Naive thymus-derived CD4-positive, alpha-beta T cell (primary cell): ENCODE measurements at regions not wholly inside any gene's neighbourhood (a gene's known extent, or its start where the extent isn't known, plus 50 kb on each side); places are given as distances from the start of the nearest gene placed in this dataset.

ENCODE experiments used
- ATAC-seq: fragments of 150-1000 bp; cut with Tn5 transposase; 2 replicates; pipeline ENCODE4 v1.10.0; 2021; ENCODE audit warnings: mild to moderate bottlenecking, moderate library complexity
- CTCF ChIA-PET: fragments of 350-600 bp; sonication (Branson Sonifier 250); formaldehyde crosslinking; loops from one replicate; lab custom pipeline; 2021; ENCODE audit warnings: antibody characterized with exemption; lab: Charles Lee
- POLR2A ChIA-PET: fragments of 350-600 bp; sonication (Branson Sonifier 250); formaldehyde crosslinking; loops from one replicate; lab custom pipeline; 2021; ENCODE audit warnings: antibody characterized with exemption, inconsistent platforms; lab: Charles Lee
- DNase-seq, 9 donors: peaks; one replicate each; pipeline versions ENCODE4 v3.0.0 to v3.0.0-alpha.2; 2020 to 2022; ENCODE audit warnings: mixed read lengths in 1 of 9
- H3K27ac ChIP-seq: one replicate; pipeline ENCODE4 v1.7.0; 2013; ENCODE audit warnings: mild to moderate bottlenecking, low read depth, low read length, moderate library complexity
- H3K27me3 ChIP-seq, 2 donors: one replicate each; pipeline ENCODE4 v1.7.0; 2013; ENCODE audit warnings: low read length in 2 of 2, mild to moderate bottlenecking in 2 of 2, moderate library complexity in 2 of 2; ENCODE audit not compliant: control insufficient read depth in 2 of 2, insufficient read depth in 2 of 2
- H3K36me3 ChIP-seq, 3 experiments: 1 replicate in 2 of 3; 2 replicates in 1 of 3; pipeline ENCODE4 v1.7.0; 2013; ENCODE audit warnings: low read length in 3 of 3, mild to moderate bottlenecking in 3 of 3, moderate library complexity in 1 of 3; ENCODE audit not compliant: insufficient read depth in 3 of 3, control insufficient read depth in 2 of 3
- H3K4me1 ChIP-seq, 2 donors: one replicate each; pipeline ENCODE4 v1.7.0; 2013; ENCODE audit warnings: low read length in 2 of 2, mild to moderate bottlenecking in 2 of 2, moderate library complexity in 1 of 2; ENCODE audit not compliant: control insufficient read depth in 2 of 2, insufficient read depth in 2 of 2
- H3K4me3 ChIP-seq: 2 replicates; pipeline ENCODE4 v1.7.0; 2013; ENCODE audit warnings: mild to moderate bottlenecking, low read length
- H3K9me3 ChIP-seq, 3 experiments: 1 replicate in 2 of 3; 2 replicates in 1 of 3; pipeline ENCODE4 v1.7.0; 2013; ENCODE audit warnings: low read length in 3 of 3; ENCODE audit not compliant: control insufficient read depth in 2 of 3
- H3K27ac Mint-ChIP-seq, 9 donors: one replicate each; pipeline ENCODE4 v1.8.0; 2020 to 2022; ENCODE audit warnings: mixed read lengths in 9 of 9, mild to moderate bottlenecking in 8 of 9, moderate library complexity in 5 of 9, inconsistent platforms in 2 of 9
- H3K27me3 Mint-ChIP-seq, 5 donors: one replicate each; pipeline ENCODE4 v1.8.0; 2021 to 2022; ENCODE audit warnings: mixed read lengths in 5 of 5, mild to moderate bottlenecking in 1 of 5
- H3K36me3 Mint-ChIP-seq, 5 donors: one replicate each; pipeline ENCODE4 v1.8.0; 2020 to 2022; ENCODE audit warnings: mixed read lengths in 5 of 5, mild to moderate bottlenecking in 3 of 5, inconsistent platforms in 1 of 5
- H3K4me1 Mint-ChIP-seq, 7 donors: one replicate each; pipeline ENCODE4 v1.8.0; 2020 to 2022; ENCODE audit warnings: mixed read lengths in 7 of 7, mild to moderate bottlenecking in 3 of 7, inconsistent platforms in 1 of 7
- H3K4me3 Mint-ChIP-seq, 10 donors: one replicate each; pipeline ENCODE4 v1.8.0; 2020 to 2022; ENCODE audit warnings: mild to moderate bottlenecking in 10 of 10, mixed read lengths in 10 of 10, moderate library complexity in 6 of 10, inconsistent platforms in 2 of 10
- H3K9me3 Mint-ChIP-seq, 11 donors: one replicate each; pipeline ENCODE4 v1.8.0; 2020 to 2022; ENCODE audit warnings: mixed read lengths in 11 of 11, mild to moderate bottlenecking in 4 of 11, inconsistent platforms in 1 of 11, moderate library complexity in 1 of 11
- intact Hi-C, 2 donors: fragments of 100-400 bp; cut with micrococcal nuclease; formaldehyde crosslinking; loops; one replicate each; pipeline ENCODE4 v1.15.1; 2023

- no peaks in the 10 kb centered on the region for H3K9me3 ChIP-seq
- no peaks in the 10 kb centered on the region for H3K36me3 Mint-ChIP-seq
- no peaks in the 10 kb centered on the region for H3K4me1 ChIP-seq
- H3K27ac Mint-ChIP-seq = no peak overlapping the region
- CTCF ChIA-PET = no interaction called here
- H3K9me3 Mint-ChIP-seq = peaks cover 0 to 10% (median 2%) of the 10 kb centered on the region in 11 donors
- no peaks in the 10 kb centered on the region for H3K27me3 ChIP-seq
- POLR2A ChIA-PET = no interaction called here
- ATAC-seq = no peak
- H3K27me3 Mint-ChIP-seq = no peaks in the 10 kb centered on the region
- no peak overlapping the region for H3K4me3 Mint-ChIP-seq
- no peak for DNase-seq
- H3K4me3 ChIP-seq = no peak overlapping the region
- H3K36me3 ChIP-seq = no peaks in the 10 kb centered on the region
- intact Hi-C loops = no loop called here
- no peak overlapping the region for H3K27ac ChIP-seq
- H3K4me1 Mint-ChIP-seq = no peaks in the 10 kb centered on the region
Observed at GRCh38 chr3:99352811-99353210, 285.6 kb upstream of the COL8A1 start.

GRCh38 chr3:99351122-99351521 is 287.3 kb upstream of the COL8A1 start:
- Histone ChIP-seq H3K27me3 (no peaks in the 10 kb centered on the region), H3K4me1 (no peaks in the 10 kb centered on the region), H3K9me3 (no peaks in the 10 kb centered on the region), H3K4me3 (no peak overlapping the region), H3K27ac (no peak overlapping the region), H3K36me3 (no peaks in the 10 kb centered on the region)
- DNase-seq = no peak
- H3K27ac Mint-ChIP-seq = no peak overlapping the region
- H3K4me1 Mint-ChIP-seq = no peaks in the 10 kb centered on the region
- H3K27me3 Mint-ChIP-seq = no peaks in the 10 kb centered on the region
- POLR2A ChIA-PET = no interaction called here
- intact Hi-C loops = no loop called here
- H3K9me3 Mint-ChIP-seq = peaks cover 0 to 10% (median 0%) of the 10 kb centered on the region in 11 donors
- no peaks in the 10 kb centered on the region for H3K36me3 Mint-ChIP-seq
- ATAC-seq = no peak
- CTCF ChIA-PET = no interaction called here
- H3K4me3 Mint-ChIP-seq = no peak overlapping the region

GRCh38 chr3:99348451-99348850 is 289.9 kb upstream of the COL8A1 start:
- Mint-ChIP-seq H3K9me3 (peaks cover 0 to 7% (median 0%) of the 10 kb centered on the region in 11 donors), H3K27me3 (no peaks in the 10 kb centered on the region), H3K27ac (no peak overlapping the region), H3K36me3 (no peaks in the 10 kb centered on the region), H3K4me1 (no peaks in the 10 kb centered on the region), H3K4me3 (no peak overlapping the region)
- Histone ChIP-seq H3K9me3 (no peaks in the 10 kb centered on the region), H3K4me1 (no peaks in the 10 kb centered on the region), H3K4me3 (no peak overlapping the region), H3K27me3 (no peaks in the 10 kb centered on the region), H3K27ac (no peak overlapping the region), H3K36me3 (no peaks in the 10 kb centered on the region)
- intact Hi-C loops = no loop called here
- CTCF ChIA-PET = no interaction called here
- no peak for ATAC-seq
- POLR2A ChIA-PET = no interaction called here
- DNase-seq = no peak

GRCh38 chr3:99344216-99344615 is 294.2 kb upstream of the COL8A1 start:
- Histone ChIP-seq H3K4me1 (no peaks in the 10 kb centered on the region), H3K36me3 (no peaks in the 10 kb centered on the region), H3K27ac (no peak overlapping the region), H3K27me3 (no peaks in the 10 kb centered on the region), H3K4me3 (no peak overlapping the region), H3K9me3 (no peaks in the 10 kb centered on the region)
- H3K9me3 Mint-ChIP-seq = peaks cover 0 to 18% (median 4%) of the 10 kb centered on the region in 11 donors
- H3K36me3 Mint-ChIP-seq = no peaks in the 10 kb centered on the region
- ATAC-seq = no peak
- no peaks in the 10 kb centered on the region for H3K27me3 Mint-ChIP-seq
- no peaks in the 10 kb centered on the region for H3K4me1 Mint-ChIP-seq
- DNase-seq = no peak
- intact Hi-C loops = no loop called here
- ChIA-PET CTCF (no interaction called here), POLR2A (no interaction called here)
- no peak overlapping the region for H3K4me3 Mint-ChIP-seq
- no peak overlapping the region for H3K27ac Mint-ChIP-seq

GRCh38 chr3:99342383-99342782 is 296.0 kb upstream of the COL8A1 start:
- no peaks in the 10 kb centered on the region for H3K9me3 ChIP-seq
- H3K4me1 ChIP-seq = no peaks in the 10 kb centered on the region
- Mint-ChIP-seq H3K27ac (no peak overlapping the region), H3K4me1 (no peaks in the 10 kb centered on the region), H3K27me3 (no peaks in the 10 kb centered on the region), H3K36me3 (no peaks in the 10 kb centered on the region), H3K4me3 (no peak overlapping the region), H3K9me3 (peaks cover 0 to 19% (median 6%) of the 10 kb centered on the region in 11 donors)
- H3K4me3 ChIP-seq = no peak overlapping the region
- DNase-seq (no peak), ATAC-seq (no peak)
- no peaks in the 10 kb centered on the region for H3K27me3 ChIP-seq
- ChIA-PET POLR2A (no interaction called here), CTCF (no interaction called here)
- no peaks in the 10 kb centered on the region for H3K36me3 ChIP-seq
- intact Hi-C loops = no loop called here
- no peak overlapping the region for H3K27ac ChIP-seq

- Mint-ChIP-seq H3K4me3 (no peak overlapping the region), H3K9me3 (peaks cover 0 to 28% (median 7%) of the 10 kb centered on the region in 11 donors), H3K4me1 (no peaks in the 10 kb centered on the region), H3K27me3 (no peaks in the 10 kb centered on the region), H3K27ac (no peak overlapping the region), H3K36me3 (no peaks in the 10 kb centered on the region)
- Histone ChIP-seq H3K4me3 (no peak overlapping the region), H3K4me1 (no peaks in the 10 kb centered on the region), H3K27me3 (no peaks in the 10 kb centered on the region), H3K36me3 (no peaks in the 10 kb centered on the region), H3K27ac (no peak overlapping the region), H3K9me3 (no peaks in the 10 kb centered on the region)
- ATAC-seq (no peak), DNase-seq (no peak)
- ChIA-PET POLR2A (no interaction called here), CTCF (no interaction called here)
- intact Hi-C loops = no loop called here
Observed at GRCh38 chr3:99339222-99339621, 299.2 kb upstream of the COL8A1 start.

- Mint-ChIP-seq H3K27ac (no peak overlapping the region), H3K4me1 (no peaks in the 10 kb centered on the region), H3K4me3 (no peak overlapping the region), H3K27me3 (no peaks in the 10 kb centered on the region), H3K9me3 (peaks cover 0 to 10% (median 0%) of the 10 kb centered on the region in 11 donors), H3K36me3 (no peaks in the 10 kb centered on the region)
- Histone ChIP-seq H3K4me1 (no peaks in the 10 kb centered on the region), H3K9me3 (no peaks in the 10 kb centered on the region), H3K27ac (no peak overlapping the region), H3K4me3 (no peak overlapping the region), H3K27me3 (no peaks in the 10 kb centered on the region), H3K36me3 (no peaks in the 10 kb centered on the region)
- intact Hi-C loops = no loop called here
- CTCF ChIA-PET = no interaction called here
- POLR2A ChIA-PET = no interaction called here
- DNase-seq (no peak), ATAC-seq (no peak)
Observed at GRCh38 chr3:99332718-99333117, 305.7 kb upstream of the COL8A1 start.
